Astrocyte (in vitro differentiated cells and primary cell): ENCODE measurements at regions not wholly inside any gene's neighbourhood (a gene's known extent, or its start where the extent isn't known, plus 50 kb on each side); places are given as distances from the start of the nearest gene placed in this dataset.

Experiments used
- DNase-seq: peaks from one replicate; pipeline ENCODE4 v3.0.0-alpha.2; 2010; ENCODE audit warnings: low read depth
- FAIRE-seq: peaks from 2 replicates; lab custom pipeline; 2011; peaks lifted over from hg19 to GRCh38; lab: Jason Lieb, UNC
- H2AFZ ChIP-seq: 2 replicates; pipeline ENCODE4 v1.6.0; 2012; ENCODE audit warnings: low read depth, low read length, inconsistent platforms
- H3K27ac ChIP-seq: 2 replicates; pipeline ENCODE4 v1.5.1; 2011; ENCODE audit warnings: low read depth, low read length, inconsistent platforms
- H3K27me3 ChIP-seq: 2 replicates; pipeline ENCODE4 v1.6.0; 2011; ENCODE audit warnings: low read length, inconsistent platforms; ENCODE audit not compliant: insufficient read depth
- H3K36me3 ChIP-seq: 2 replicates; pipeline ENCODE4 v1.5.1; 2011; ENCODE audit warnings: low read length, inconsistent platforms; ENCODE audit not compliant: insufficient read depth
- H3K4me1 ChIP-seq: 2 replicates; pipeline ENCODE4 v1.5.1; 2011; ENCODE audit warnings: low read length, inconsistent platforms; ENCODE audit not compliant: insufficient read depth
- H3K4me2 ChIP-seq: 2 replicates; pipeline ENCODE4 v1.6.0; 2012; ENCODE audit warnings: low read length, inconsistent platforms
- H3K4me3 ChIP-seq: 2 replicates; pipeline ENCODE4 v1.5.1; 2011; ENCODE audit warnings: low read depth, mild to moderate bottlenecking, low read length, inconsistent platforms; ENCODE audit not compliant: insufficient read depth
- H3K79me2 ChIP-seq: 2 replicates; pipeline ENCODE4 v1.6.0; 2012; ENCODE audit warnings: mild to moderate bottlenecking, low read length, inconsistent platforms; ENCODE audit not compliant: insufficient read depth
- H3K9ac ChIP-seq: 2 replicates; pipeline ENCODE4 v1.6.0; 2012; ENCODE audit warnings: mild to moderate bottlenecking, low read length, inconsistent platforms
- H3K9me3 ChIP-seq: 2 replicates; pipeline ENCODE4 v1.5.1; 2012; ENCODE audit warnings: low read depth, mild to moderate bottlenecking, low read length, inconsistent platforms; ENCODE audit not compliant: insufficient read depth
- H4K20me1 ChIP-seq: 2 replicates; pipeline ENCODE4 v1.6.0; 2012; ENCODE audit warnings: low read length, inconsistent platforms; ENCODE audit not compliant: insufficient read depth
- H3K27ac Mint-ChIP-seq: one replicate; pipeline ENCODE4 v1.8.0; 2021; ENCODE audit warnings: mild to moderate bottlenecking, mixed read lengths; ENCODE audit not compliant: unreplicated experiment
- H3K27me3 Mint-ChIP-seq: one replicate; pipeline ENCODE4 v1.8.0; 2021; ENCODE audit warnings: low read depth, mixed read lengths; ENCODE audit not compliant: unreplicated experiment
- H3K36me3 Mint-ChIP-seq: one replicate; pipeline ENCODE4 v1.8.0; 2021; ENCODE audit warnings: low read depth, mixed read lengths; ENCODE audit not compliant: unreplicated experiment
- H3K4me1 Mint-ChIP-seq: one replicate; pipeline ENCODE4 v1.8.0; 2021; ENCODE audit warnings: low read depth, mixed read lengths; ENCODE audit not compliant: unreplicated experiment
- H3K4me3 Mint-ChIP-seq: one replicate; pipeline ENCODE4 v1.8.0; 2021; ENCODE audit warnings: mild to moderate bottlenecking, moderate library complexity, mixed read lengths; ENCODE audit not compliant: unreplicated experiment
- H3K9me3 Mint-ChIP-seq: one replicate; pipeline ENCODE4 v1.8.0; 2021; ENCODE audit warnings: mild to moderate bottlenecking, mixed read lengths; ENCODE audit not compliant: unreplicated experiment
- EZH2 ChIP-seq: IDR thresholded peaks from 2 replicates; pipeline ENCODE4 v1.6.1; 2012; ENCODE audit warnings: mild to moderate bottlenecking, low read length, inconsistent platforms; ENCODE audit not compliant: insufficient read depth
- TF ChIP-seq, protein P1 (sequence below): IDR thresholded peaks from 2 replicates; pipeline ENCODE4 v1.5.1; 2011; ENCODE audit warnings: low read depth, mild to moderate bottlenecking, inconsistent platforms, low read length, moderate library complexity; ENCODE audit not compliant: insufficient read depth

DNA sequence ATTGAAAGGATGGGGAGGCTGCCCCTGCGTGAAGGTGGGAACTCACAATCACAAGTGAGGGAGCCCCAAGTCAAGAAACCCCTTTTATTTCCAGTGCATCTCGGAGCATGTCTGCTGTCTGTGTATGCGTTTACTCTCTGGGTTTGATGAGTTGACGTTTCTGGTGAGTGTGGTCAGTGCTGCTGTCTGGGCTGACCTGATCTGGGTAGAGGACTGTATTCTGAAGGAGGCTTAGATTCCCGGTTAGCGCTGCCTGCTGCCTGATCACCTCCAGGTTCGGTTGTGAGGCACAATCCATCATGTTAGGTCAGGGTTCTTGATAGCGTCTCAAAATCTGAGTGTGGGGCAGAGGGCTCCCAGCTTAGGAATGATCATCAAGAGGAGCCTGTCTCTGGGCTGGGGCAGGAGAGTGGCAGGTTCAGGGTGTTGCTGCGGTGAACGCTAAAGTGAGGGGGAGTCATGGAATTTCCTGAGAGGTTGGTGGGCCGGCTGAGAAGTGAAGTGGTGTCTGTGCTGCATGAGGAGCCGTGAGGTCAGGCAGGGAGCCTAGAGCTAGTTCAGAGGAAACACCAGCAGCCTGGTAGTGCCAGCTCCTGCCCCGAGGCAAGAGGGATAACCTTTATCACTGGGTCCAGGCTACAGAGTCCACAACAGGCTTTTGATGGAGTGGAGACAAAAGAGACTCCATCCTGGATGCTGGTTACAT is 225.3 kb upstream of the CST7 start:
- no peaks in the 10 kb centered on the region for H3K9me3 ChIP-seq
- peaks cover 19% of the 10 kb centered on the region for H3K4me1 Mint-ChIP-seq
- DNase-seq, result no peak

DNA sequence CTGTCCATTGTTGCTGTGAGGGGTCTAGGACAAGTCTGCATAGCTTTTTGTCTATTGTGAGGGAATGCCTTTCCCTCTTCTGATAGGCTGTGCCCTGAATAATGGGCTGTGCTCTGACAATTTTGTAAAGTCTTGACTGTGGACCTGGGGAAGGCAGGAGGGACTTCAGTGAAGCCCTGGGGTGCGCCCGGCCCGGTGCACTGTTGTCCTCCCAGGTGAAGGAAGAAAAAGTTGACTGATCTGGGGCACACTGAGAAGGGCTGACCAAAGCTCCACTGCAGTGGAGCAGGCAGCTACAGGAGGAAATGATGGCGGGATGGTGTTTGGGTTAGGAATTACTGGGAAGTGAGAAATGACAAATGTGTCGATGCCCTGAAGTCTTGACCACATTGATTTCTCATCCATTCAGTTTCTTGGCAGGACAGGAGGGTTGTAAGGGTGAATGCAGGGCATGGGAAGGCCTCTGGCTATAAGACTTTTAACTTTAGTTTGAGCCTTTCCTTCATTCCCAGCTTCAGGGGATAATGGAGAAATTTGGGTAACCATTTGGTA is 224.0 kb upstream of the CST7 start:
- H3K9me3 Mint-ChIP-seq, result peaks cover 3% of the 10 kb centered on the region
- Histone ChIP-seq H3K9ac (no peak overlapping the region), H3K27ac (no peak overlapping the region), H3K4me3 (no peak overlapping the region), H3K27me3 (no peaks in the 10 kb centered on the region), H3K9me3 (no peaks in the 10 kb centered on the region), H3K79me2 (no peaks in the 10 kb centered on the region), H3K36me3 (no peaks in the 10 kb centered on the region), H4K20me1 (no peaks in the 10 kb centered on the region), H3K4me1 (no peaks in the 10 kb centered on the region), H2AFZ (no peak overlapping the region), H3K4me2 (no peak overlapping the region)
- no peak overlapping the region for H3K4me3 Mint-ChIP-seq
- no peak for DNase-seq
- TF ChIP-seq, protein P1, sequence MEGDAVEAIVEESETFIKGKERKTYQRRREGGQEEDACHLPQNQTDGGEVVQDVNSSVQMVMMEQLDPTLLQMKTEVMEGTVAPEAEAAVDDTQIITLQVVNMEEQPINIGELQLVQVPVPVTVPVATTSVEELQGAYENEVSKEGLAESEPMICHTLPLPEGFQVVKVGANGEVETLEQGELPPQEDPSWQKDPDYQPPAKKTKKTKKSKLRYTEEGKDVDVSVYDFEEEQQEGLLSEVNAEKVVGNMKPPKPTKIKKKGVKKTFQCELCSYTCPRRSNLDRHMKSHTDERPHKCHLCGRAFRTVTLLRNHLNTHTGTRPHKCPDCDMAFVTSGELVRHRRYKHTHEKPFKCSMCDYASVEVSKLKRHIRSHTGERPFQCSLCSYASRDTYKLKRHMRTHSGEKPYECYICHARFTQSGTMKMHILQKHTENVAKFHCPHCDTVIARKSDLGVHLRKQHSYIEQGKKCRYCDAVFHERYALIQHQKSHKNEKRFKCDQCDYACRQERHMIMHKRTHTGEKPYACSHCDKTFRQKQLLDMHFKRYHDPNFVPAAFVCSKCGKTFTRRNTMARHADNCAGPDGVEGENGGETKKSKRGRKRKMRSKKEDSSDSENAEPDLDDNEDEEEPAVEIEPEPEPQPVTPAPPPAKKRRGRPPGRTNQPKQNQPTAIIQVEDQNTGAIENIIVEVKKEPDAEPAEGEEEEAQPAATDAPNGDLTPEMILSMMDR, result no peak
- no peak for TF ChIP-seq EZH2
- H3K4me1 Mint-ChIP-seq, result peaks cover 16% of the 10 kb centered on the region
- no peak overlapping the region for H3K27ac Mint-ChIP-seq
- no peak for FAIRE-seq
- peaks cover 5% of the 10 kb centered on the region for H3K27me3 Mint-ChIP-seq
- no peaks in the 10 kb centered on the region for H3K36me3 Mint-ChIP-seq

More for the DNA sequence above, 225.3 kb upstream of the CST7 start:
- H3K4me3 ChIP-seq, result no peak overlapping the region
- no peak overlapping the region for H3K4me3 Mint-ChIP-seq
- no peak overlapping the region for H3K4me2 ChIP-seq
- no peaks in the 10 kb centered on the region for H3K79me2 ChIP-seq
- H3K27ac ChIP-seq, result no peak overlapping the region
- H3K36me3 Mint-ChIP-seq, result no peaks in the 10 kb centered on the region
- H3K9ac ChIP-seq, result no peak overlapping the region
- H3K27me3 Mint-ChIP-seq, result peaks cover 5% of the 10 kb centered on the region
- H2AFZ ChIP-seq, result no peak overlapping the region
- no peaks in the 10 kb centered on the region for H3K36me3 ChIP-seq
- H3K4me1 ChIP-seq, result no peaks in the 10 kb centered on the region
- FAIRE-seq, result no peak
- TF ChIP-seq, protein P1, result no peak
- no peak for TF ChIP-seq EZH2
- no peaks in the 10 kb centered on the region for H3K27me3 ChIP-seq
- no peak overlapping the region for H3K27ac Mint-ChIP-seq
- peaks cover 3% of the 10 kb centered on the region for H3K9me3 Mint-ChIP-seq
- no peaks in the 10 kb centered on the region for H4K20me1 ChIP-seq

DNA sequence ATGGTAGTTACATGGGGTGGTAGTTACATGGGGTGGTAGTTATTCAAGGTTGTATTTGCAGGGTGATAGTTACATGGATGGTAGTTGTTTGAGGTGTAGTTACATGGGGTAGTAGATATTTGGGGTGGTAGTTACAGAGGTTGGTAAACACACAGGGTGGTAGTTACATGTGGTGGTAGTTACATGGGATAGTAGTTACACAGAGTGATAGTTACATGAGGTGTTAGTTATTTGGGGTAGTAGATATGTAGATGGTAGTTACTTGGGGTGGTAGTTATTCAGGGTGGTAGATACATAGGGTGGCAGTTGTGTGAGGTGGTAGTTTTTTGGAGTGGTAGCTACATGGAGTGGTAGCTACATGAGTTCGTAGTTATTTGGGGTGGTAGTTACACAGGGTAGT is 221.3 kb upstream of the CST7 start:
- Mint-ChIP-seq H3K4me3 (no peak overlapping the region), H3K27me3 (peaks cover 5% of the 10 kb centered on the region), H3K4me1 (peaks cover 14% of the 10 kb centered on the region), H3K36me3 (no peaks in the 10 kb centered on the region), H3K27ac (no peak overlapping the region), H3K9me3 (peaks cover 5% of the 10 kb centered on the region)
- TF ChIP-seq EZH2, result no peak
- TF ChIP-seq, protein P1, result no peak
- H3K4me3 ChIP-seq, result no peak overlapping the region
- H3K79me2 ChIP-seq, result no peaks in the 10 kb centered on the region
- no peak overlapping the region for H3K9ac ChIP-seq
- no peaks in the 10 kb centered on the region for H3K27me3 ChIP-seq
- H2AFZ ChIP-seq, result no peak overlapping the region
- H4K20me1 ChIP-seq, result no peaks in the 10 kb centered on the region
- no peak for DNase-seq
- no peak overlapping the region for H3K4me2 ChIP-seq
- no peaks in the 10 kb centered on the region for H3K36me3 ChIP-seq
- no peak for FAIRE-seq
- no peaks in the 10 kb centered on the region for H3K4me1 ChIP-seq
- H3K27ac ChIP-seq, result no peak overlapping the region
- H3K9me3 ChIP-seq, result no peaks in the 10 kb centered on the region
